Choroid plexus epithelial cell (primary cell): ENCODE measurements at regions not wholly inside any gene's neighbourhood (a gene's known extent, or its start where the extent isn't known, plus 50 kb on each side); places are given as distances from the start of the nearest gene placed in this dataset.

Experiments
- DNase-seq: peaks from one replicate; pipeline ENCODE4 v3.0.0-alpha.2; 2010; ENCODE audit warnings: low read depth
- H3K4me3 ChIP-seq: 2 replicates; pipeline ENCODE4 v1.5.1; 2011; ENCODE audit warnings: low read depth, mild to moderate bottlenecking, control low read depth, low read length, moderate library complexity
- CTCF ChIP-seq: conservative IDR thresholded peaks from 2 replicates; pipeline ENCODE4 v1.5.1; 2011; ENCODE audit warnings: low read depth, mild to moderate bottlenecking, control low read depth, inconsistent platforms, low read length, moderate library complexity

DNA sequence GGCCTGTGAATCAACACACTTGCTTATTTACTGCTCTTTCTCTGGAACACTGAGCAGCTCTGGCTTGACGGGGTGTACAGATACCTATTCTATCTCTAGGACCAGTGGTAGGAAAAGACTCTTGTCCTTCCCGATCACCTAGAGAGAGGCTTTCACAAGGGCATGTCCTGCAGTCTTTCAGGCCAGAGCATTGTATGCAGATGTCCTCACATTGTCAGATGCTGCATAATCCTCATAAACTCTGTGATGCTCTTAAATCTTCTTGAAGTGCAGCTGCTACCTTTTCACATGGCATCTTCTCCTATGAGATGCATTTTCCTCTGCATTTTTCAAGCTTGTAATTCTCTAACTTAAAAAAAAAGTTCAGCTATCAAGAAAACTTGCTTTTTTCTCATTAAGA lies 369.4 kb downstream of the OLFM4 start:
- no peak for DNase-seq

GRCh38 chr13:53405616-53406015 lies 377.0 kb downstream of the OLFM4 start:
- H3K4me3 ChIP-seq = no peak overlapping the region
- no peak for DNase-seq
- no peak for TF ChIP-seq CTCF

More for the DNA sequence above, 369.4 kb downstream of the OLFM4 start:
- H3K4me3 ChIP-seq = no peak overlapping the region
- no peak for TF ChIP-seq CTCF

DNA sequence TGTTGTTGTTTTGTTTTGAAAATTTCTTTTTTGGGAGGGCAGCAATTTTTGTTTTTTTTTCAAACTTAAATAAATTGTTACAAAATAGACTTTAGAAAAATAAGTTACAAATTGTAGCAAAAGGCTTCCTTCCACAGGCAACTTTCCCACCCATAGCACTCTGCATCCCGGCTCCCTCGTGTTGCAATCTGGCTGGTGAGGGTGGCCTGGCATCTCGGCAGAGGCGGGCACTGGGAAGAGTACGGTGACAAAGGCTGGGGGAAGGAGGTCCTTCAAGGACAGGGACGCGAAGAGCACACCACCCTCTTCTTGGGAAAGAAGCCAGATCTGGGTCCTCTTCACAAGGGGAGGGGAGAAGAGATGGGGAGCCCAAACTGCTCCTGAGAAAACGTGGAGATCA lies 379.7 kb downstream of the OLFM4 start:
- DNase-seq = no peak
- no peak for TF ChIP-seq CTCF
- no peak overlapping the region for H3K4me3 ChIP-seq

DNA sequence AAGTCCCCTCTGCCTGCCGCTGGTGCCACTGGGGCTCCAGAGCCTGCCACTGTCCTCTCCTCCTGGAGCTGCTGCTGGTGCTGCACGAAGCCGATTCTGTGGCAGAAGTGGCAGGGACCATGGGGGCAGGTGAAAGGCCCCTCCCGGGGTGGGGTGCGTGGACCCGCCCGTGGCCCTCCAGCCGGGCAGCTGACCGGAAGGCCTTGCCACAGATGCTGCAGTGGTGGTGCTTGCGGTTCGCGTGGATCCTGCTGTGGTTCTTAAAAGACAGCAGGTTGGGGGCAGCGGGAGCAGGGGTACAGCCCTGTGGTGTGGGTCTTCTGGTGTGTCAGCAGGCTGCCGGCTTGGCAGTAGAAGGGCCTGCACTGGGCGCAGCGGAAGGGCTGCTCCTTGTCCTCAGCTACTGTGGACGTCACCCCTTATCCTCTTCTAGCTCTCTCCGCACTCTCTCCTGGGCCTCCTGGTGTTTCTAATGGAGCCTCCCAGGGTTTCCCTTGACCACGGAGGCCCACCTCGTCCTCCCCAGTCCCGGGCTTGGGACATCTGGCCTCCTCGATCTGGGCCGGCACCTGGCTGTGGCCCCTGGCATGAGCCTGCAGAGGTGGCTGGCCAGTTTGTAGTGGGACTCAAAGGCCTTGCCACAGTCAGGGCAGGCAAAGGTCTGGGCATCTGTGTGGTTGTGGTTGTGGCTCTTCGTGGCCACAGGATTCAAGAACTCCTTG lies 380.4 kb downstream of the OLFM4 start:
- no peak for TF ChIP-seq CTCF
- H3K4me3 ChIP-seq = no peak overlapping the region
- DNase-seq = no peak

- H3K4me3 ChIP-seq = no peak overlapping the region
- DNase-seq = no peak
- TF ChIP-seq CTCF = no peak
These were observed 382.9 kb downstream of the OLFM4 start for GRCh38 chr13:53411463-53411862.

GRCh38 chr13:53415135-53415534 lies 386.5 kb downstream of the OLFM4 start:
- H3K4me3 ChIP-seq = no peak overlapping the region
- DNase-seq = no peak
- no peak for TF ChIP-seq CTCF

DNA sequence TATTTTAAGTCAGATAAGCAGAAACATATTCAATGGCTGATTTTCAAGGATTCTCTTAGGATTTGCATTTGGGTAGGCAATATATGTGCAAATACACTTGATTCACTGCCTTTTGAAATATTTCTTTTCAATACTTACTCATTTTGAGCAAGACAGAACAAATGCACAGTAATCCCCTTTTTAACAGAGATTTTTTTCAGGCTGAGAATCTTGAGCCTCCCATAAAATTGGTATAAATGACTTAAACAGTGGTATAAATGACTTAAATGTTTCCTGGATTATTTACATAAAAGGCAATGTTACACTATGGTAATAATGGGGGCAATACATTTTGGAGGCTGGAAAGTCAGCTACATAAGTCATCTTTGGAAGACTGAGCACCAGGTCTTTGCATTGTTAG lies 389.0 kb downstream of the OLFM4 start:
- no peak for TF ChIP-seq CTCF
- no peak overlapping the region for H3K4me3 ChIP-seq
- DNase-seq = no peak
